CD4-positive, alpha-beta T cell treated with Interferon alpha-2 for 1 hour (primary cell): ENCODE measurements at regions not wholly inside any gene's neighbourhood (a gene's known extent, or its start where the extent isn't known, plus 50 kb on each side); places are given as distances from the start of the nearest gene placed in this dataset.
"Not testable (repeated sequence)": the region's sequence is repeated elsewhere in the genome, so short reads cannot be mapped to it uniquely, and the experiment has no call there.

Experiments
- DNase-seq, 2 donors: peaks; one replicate each; pipeline ENCODE4 v3.0.0-alpha.2; 2020 to 2022

GRCh38 chr4:100631281-100631968, 113.6 kb upstream of the EMCN start:
- no peak for DNase-seq

GRCh38 chr4:100630341-100630740, 112.5 kb upstream of the EMCN start:
- no peak for DNase-seq

- no peak for DNase-seq
Measured at GRCh38 chr4:100609810-100610209, 92.0 kb upstream of the EMCN start.

GRCh38 chr4:100608651-100609050, 90.8 kb upstream of the EMCN start:
- not testable (repeated sequence) for DNase-seq

GRCh38 chr4:100605144-100605543, 87.3 kb upstream of the EMCN start:
- DNase-seq = no peak

GRCh38 chr4:100593935-100594334, 76.1 kb upstream of the EMCN start:
- no peak for DNase-seq

GRCh38 chr4:100591161-100591876, 73.5 kb upstream of the EMCN start:
- no peak for DNase-seq

GRCh38 chr4:100590325-100590724, 72.5 kb upstream of the EMCN start:
- no peak for DNase-seq

- DNase-seq = no peak
Measured at GRCh38 chr4:100588076-100588475, 70.3 kb upstream of the EMCN start.

GRCh38 chr4:100582146-100582545, 64.3 kb upstream of the EMCN start:
- DNase-seq = no peak

- DNase-seq = no peak
Measured at GRCh38 chr4:100581337-100581736, 63.5 kb upstream of the EMCN start.

- DNase-seq = no peak
Measured at GRCh38 chr4:100576570-100576969, 58.7 kb upstream of the EMCN start.

- no peak for DNase-seq
Measured at GRCh38 chr4:100574607-100575006, 56.8 kb upstream of the EMCN start.

- DNase-seq = peak in 1 of 2 donors; percentile 8
Measured at GRCh38 chr4:100569196-100569595, 51.4 kb upstream of the EMCN start.
